Muscle of arm (tissue), 1 donor: ENCODE measurements at regions not wholly inside any gene's neighbourhood (a gene's known extent, or its start where the extent isn't known, plus 50 kb on each side); places are given as distances from the start of the nearest gene placed in this dataset.
"Not testable (repeated sequence)": the region's sequence is repeated elsewhere in the genome, so short reads cannot be mapped to it uniquely, and the experiment has no call there.

Source experiments
- DNase-seq: peaks from one replicate; pipeline ENCODE4 v3.0.0-alpha.2; 2013

DNA sequence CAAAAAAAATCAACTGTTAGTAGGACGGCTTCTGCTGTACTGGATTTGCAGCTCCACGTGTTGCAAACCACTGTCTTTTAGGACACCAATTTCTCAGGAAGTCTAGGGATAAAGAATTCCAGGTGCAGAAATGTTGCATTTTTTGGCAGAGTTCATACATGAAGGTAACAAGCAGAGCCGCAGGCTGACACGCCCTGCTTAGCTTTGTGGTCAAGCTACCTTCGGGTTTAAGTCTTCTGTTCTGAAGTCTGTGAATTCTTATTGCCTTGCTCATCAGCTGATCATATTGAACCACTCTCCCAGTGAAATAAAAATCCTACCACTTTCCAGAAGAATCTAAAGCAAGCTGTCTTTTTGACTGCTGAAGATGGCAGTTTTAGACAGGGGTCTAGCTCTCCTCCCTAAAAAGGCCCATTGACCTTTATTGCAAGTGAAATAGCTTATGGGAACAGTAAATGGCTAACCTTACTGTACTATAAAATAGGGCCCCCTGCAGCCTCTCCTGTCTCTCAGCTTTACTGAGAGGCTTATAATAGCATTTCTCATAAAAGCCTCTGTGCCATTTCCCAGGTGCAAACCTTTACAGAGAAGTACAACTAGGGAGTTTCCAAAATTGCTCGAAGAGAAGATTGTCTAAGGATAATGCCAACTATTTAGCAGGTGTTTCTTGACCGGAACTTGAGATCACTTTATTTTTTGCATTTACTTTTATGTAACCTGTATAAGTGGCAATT lies 262.2 kb upstream of the IL12A start:
- DNase-seq, result no peak

DNA sequence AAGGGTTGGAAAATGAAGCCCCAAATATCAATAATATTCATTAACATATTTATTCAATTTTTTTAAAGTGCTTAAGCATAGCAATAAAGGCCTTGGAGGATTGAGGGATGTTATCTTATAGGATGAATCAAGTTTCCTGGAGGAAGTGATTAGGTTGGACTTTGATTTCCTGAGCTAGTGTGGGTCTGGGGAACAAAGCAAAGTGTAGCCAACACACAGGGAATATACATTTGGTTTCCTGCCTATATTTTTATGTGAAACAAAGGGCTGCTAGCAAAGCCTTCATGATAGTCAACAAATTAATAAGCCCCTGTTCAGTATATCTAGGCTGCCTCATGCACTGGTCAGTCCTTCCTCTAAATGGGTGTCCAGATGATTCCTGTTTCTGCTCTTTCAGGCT lies 261.1 kb upstream of the IL12A start:
- DNase-seq, result no peak

DNA sequence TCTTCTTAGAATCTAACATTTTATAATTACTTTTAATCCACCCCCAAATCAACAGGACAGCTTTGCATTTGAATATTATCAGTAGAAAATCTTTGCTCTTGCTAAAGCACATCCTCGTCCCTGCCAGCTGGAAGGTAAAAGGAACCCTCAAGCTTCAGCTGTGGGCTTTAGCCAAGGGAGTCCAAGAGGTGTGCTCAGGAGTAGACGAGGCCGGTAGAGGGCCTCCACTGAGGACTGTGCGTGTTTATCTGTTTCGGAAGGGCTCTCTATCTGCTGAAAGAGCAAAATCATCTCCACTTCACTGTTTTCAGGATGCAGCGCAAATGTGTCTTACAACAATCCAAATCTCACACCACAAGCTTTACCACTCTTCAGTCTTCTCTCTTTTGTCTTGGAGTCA lies 257.4 kb upstream of the IL12A start:
- DNase-seq, result no peak

DNA sequence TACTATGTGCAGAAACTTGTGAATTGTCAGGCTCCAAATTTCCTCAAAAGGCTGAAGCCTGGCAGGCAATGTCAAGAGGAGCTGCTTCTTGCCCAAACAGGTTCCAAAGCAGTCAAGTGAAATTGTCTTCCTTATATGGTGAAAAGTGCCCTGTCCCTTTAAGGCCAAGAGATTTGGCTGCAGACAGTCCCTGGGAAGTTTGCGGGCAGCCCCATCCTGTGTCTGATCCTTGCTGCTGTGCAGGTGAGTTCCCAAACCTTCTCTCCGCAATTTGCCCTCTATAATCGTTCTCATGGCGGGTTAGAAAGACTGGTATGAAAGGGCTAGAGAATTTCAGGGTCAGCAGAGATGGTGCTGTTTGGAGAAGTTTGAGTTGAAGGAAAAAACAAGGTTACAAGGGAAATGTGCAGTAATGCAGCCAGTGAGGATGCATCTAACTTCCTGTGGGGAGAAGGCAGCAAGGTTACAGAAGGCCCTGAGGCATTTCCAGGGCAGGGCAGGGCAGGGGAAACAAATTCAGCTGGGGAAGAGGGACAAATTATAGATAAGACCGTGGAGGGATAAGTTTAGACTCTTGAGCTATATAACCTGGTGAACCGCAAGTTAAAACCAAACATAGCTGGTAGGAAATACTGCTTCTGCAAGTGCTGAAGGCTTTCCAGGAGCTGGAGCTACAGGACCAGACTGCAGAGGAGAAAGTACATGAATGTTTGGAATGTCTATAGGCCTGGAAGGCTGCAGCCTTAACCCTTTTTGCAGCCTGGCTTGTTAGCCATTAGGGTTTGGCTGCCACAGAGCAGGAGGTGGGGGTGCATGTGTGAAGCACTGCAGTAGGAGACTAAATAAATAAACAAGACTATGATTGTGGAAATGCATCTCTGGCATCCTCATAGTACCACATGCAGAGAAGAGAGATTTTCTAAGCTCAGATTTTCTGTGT lies 256.2 kb upstream of the IL12A start:
- no peak for DNase-seq

DNA sequence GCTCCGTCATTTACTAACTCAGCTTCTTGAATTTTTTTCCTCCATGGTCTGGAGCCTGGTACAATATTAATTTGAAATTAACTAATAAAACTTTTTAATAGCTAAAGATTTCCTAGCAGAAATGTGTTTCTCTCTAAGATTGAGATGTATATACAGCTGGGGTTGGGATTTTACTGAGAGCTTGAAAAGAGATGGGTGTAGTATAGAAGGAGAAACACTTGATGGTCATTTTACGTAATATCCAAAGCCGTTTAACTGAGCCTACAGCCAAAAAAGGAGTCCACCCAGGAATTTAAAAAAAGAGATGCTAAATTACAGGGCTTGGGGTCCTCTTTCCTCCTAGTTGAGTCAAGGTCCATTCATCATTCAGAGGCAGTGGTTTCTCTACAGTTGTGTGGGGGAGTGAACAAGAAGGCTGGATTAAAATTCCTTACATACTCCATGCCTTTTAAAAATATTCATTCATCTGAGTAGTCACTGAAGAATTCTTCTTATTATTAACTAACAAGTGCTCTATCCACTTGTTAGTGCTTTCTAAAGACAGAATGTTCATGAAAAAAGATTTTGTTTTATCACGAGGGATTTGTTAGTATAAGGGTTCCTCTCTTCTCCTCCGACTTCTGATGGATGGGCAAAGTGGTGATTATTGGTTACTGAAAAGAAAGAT lies 255.3 kb upstream of the IL12A start:
- DNase-seq, result no peak

DNA sequence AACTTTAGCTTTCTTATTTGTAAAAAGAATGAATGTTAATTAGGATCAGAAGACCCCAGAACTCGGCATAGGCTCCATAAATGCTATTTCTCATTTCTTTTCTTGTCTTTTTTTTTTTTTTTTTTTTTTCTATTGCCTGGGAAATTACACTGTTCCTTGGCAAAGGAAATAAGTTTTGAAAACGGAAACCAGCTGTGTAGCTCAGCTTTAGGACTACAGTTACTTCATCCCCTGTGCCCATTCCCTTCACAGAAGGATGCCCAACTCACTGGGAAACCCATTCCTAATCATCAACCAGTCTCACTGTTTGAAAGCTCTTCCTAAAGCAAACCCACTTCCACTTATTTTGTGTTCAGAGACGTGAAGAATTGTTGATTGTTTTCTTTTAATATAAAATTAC lies 254.0 kb upstream of the IL12A start:
- no peak for DNase-seq

DNA sequence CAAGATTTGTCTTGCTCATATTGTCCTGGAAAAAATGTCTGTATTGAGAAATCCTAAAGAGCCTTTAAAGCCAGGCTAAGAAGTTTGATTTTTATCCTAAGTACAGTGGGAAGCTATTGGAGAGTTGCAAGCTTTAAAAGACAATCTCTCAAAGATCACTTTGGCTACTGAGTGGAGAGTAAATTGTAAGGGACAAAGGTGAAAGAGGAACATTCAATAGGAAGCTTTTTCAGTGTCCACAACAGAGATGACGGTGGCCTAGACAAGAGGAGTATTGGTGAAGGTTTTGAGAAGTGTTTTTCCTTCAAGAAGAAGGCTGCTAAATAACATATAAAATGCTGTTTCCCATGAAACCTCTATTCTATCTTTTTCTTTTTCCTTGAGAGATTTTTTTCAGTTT lies 249.5 kb upstream of the IL12A start:
- no peak for DNase-seq

DNA sequence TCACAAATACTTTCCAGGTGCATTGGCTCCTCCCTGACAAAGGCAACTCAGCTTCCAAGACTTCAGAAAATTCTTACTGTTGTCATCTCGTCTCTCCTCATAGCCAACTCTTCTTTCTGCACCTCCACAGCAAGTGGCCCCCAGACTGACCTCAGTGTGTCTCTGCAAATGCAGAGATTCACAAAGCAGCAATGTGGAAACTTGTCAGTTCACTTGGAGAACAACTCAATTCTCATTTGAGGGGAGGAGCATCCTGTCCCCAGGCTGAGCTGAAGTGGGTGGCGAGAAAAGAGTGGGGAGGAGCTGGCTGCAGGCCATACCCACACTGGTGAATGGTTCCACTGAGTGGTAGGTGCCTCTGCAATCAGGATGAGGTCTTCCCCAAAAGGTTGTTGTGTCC lies 248.7 kb upstream of the IL12A start:
- DNase-seq, result no peak

DNA sequence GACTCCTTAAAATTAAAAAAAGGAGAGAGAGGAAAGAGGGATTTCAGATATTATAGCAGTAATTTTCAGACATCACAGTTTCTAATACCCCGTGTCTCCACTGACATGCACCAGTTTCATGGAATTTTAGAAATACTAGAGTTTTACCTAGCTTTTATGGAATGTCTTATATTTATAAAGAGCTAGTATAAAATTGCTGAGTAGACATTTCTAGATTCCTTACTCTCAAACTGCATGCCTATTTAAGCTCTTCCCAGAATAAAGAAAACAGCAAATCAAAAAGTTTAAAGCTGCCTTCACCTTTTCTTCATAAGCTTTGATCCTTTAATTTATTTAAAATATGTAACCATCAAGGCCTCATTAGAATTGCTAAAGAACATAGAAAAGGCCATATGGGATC lies 247.4 kb upstream of the IL12A start:
- no peak for DNase-seq

DNA sequence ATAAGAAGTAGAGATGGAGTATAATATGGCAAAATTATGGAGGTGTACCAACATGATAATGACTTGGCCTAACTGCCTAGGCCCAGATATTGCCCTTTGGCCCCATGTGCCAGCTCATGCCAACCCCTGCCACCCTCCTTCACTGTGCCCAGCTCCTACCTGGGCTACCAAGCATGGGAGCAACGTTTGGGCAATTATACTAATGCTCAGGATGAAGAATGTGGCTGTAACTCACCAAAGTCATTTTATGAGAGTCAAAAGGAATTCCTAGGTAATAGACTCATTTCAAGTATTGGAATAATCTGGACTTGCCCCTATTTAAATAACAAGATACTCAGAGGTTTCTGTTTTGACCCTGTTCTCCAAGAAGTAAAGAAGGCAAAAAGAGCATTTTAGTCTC lies 240.2 kb upstream of the IL12A start:
- no peak for DNase-seq

DNA sequence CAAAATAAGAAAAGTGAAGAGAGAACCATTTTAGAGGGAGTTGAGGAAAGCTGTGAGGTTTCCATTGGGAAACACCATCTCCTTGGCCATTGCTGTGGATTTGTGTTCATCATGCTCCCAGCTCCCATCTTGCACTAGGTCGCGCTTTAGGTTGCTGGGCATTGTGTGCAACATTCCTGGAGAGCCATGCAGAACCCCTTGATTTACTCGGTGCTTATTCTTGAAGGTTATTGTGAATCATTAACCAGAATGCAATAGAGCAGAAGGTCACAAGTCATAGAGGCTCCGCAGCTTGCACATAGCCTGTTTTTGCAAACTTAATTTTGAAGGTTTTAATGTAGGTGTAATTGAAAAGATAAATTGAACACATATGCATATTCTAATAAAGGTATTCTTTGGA lies 239.2 kb upstream of the IL12A start:
- no peak for DNase-seq

DNA sequence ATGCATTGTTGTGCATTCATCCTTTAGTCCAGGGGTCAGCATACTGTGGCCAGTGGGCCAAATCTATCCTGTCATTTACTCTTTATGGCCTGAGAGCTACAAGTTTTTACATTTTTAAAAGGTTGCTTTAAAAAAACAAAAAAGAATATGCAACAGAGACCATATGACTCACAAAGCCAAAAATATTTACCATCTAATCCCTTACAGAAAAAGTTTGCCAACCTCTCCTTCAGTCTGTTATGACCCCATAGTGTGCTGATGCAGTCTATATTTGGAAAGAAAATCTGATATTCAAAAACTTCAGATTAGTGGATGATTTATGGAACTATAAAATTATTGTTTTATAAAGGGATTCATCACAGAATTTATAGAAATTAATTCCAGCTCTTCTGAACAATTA lies 237.5 kb upstream of the IL12A start:
- no peak for DNase-seq

DNA sequence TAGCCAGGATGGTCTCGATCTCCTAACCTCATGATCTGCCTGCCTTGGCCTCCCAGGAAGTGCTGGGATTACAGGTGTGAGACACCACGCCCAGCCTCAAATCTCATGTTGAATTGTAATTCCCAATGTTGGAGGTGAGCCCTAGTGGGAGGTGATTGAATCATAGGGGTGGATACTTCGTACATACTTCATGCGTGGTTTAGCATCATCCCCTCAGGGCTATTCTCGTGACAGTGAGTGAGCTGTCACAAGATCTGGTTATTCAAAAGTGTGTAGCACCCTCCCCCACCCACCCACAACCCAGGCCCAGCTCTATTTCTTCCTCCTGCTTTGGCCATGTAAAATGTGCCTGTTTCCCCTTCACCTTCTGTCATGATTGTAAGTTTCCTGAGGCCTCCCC lies 236.9 kb upstream of the IL12A start:
- DNase-seq, result no peak

DNA sequence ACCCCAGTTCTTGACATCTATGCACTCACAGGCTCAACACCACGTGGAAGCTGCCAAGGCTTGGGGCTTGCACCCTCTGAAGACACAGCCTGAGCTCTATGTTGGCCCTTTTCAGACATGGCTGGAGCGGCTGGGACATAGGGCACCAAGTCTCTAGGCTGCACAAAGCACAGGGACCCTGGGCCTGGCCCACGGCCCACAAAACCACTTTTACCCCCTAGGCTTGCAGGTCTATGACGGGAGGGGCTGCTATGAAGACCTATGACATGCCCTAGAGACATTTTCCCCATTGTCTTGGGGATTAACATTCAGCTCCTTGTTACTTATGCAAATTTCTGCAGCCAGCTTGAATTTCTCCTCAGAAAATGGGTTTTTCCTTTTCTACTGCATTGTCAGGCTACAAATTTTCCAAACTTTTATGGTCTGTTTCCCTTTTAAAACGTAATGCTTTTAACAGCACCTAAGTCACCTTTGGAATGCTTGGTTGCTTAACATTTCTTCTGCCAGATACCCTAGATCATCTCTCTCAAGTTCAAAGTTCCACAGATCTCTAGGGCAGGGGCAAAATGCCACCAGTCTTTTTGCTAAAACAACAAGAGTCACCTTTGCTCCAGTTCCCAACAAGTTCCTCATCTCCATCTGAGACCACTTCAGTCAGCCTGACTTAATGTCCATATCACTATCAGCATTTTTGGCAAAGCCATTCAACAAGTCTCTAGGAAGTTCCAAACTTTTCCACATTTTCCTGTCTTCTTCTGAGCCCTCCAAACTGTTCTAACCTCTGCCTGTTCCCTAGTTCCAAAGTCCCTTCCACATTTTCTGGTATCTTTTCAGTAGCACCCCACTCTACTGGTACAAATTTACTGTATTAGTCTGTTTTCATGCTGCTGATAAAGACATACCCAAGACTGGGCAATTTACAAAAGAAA lies 232.1 kb upstream of the IL12A start:
- not testable (repeated sequence) for DNase-seq

DNA sequence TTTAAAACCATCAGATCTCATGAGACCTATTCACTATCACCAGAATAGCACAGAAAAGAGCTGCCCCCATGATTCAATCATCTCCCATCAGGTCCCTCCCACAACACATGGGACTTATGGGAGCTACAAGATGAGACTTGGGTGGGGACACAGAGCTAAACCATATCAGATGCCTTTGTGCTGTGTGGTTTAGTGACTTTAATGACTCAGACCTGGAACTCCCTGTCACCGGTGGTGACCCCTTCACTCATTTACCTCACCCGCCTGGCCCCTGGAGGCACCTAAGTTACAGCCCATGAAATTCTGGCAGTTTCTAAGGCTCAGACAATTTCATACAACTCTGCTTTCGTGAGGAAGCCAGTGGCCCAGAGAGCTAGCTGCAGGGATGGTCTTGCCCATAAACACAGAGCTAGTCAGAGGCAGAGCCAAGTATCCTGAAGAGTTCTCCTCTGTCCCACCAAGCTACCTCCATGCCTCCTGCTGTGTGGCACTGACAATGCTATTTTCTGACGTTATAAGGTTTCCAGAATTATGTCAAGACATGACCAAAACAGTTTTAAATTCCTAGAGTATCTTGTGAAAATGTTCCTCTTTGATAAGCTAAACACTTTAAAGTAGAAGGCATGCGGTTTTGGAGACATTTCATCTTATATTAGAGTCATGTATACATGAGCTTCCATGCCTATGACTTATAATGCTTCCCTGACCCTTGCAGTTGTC lies 231.1 kb upstream of the IL12A start:
- no peak for DNase-seq

DNA sequence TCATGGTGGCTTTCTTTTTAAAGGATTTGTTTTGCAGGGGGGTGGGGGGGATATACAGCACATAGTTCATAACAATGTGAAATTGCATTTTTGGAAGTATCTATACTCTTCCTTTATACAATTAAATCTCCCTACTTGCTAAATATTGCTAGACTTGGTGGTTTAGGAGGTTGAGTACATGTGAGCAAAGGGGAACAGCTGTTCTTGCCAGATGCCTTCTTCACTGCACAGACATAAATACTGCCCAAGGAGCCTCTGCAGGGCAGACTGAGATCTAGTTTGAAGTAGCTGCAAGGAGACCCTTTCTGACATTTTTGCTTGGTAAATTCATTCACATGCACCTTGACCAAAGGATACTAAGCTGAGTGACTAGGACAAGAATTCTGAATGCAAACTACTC lies 228.6 kb upstream of the IL12A start:
- DNase-seq, result no peak

DNA sequence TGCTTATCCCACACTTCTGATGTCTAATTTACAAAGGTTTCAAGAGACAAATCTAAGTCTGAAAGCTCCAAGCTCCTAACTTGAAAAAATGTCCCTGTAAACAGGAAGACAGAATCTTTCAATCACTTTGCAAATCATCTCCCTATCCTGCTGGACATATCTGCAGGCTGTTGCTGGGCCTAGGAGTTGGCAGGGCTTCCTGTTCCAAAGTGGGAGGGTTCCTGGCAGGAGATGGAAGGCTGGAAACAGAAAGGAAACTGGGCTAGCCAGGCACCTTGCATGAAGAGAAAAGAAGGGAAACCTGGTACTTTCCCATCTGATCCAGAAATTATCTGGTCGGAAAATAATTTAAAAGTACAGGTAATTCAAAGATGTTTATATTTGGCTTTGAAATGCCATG lies 227.3 kb upstream of the IL12A start:
- no peak for DNase-seq

DNA sequence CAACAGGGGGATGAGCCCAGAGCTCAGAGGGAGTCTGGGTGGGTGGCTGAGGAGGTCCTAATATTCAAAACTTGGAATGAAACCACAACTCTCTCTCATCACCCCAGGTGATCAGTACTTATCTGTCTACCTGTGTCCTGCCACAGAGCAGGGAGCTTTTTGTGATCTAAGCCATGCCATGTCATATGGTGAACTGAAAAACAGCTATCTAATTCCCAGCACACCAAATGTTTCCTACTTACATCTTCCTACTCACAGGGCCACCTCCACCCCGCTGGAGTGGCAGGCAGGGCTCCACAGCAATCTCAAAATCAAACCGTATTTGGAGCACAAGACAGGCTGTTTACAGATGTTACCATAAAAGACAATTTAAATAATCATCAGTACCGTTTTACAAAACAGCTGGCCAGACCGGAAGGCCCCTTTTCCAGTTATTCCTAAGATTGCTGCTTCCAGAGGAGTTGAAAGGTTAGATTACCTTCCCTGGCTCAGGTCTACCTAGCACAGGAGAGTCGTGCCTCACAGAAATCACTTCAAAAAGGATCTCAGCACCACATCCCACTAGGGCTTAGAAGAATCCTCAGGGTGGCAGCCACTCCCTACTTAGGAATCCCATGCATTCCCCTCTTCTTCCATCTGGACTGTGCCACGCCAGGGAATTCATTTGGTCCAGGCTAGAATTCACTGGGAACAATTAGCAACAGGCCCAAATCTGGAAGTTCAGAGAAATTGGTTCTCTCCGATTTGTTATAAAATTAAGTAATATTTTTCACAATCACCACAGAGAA lies 226.6 kb upstream of the IL12A start:
- DNase-seq, result no peak

DNA sequence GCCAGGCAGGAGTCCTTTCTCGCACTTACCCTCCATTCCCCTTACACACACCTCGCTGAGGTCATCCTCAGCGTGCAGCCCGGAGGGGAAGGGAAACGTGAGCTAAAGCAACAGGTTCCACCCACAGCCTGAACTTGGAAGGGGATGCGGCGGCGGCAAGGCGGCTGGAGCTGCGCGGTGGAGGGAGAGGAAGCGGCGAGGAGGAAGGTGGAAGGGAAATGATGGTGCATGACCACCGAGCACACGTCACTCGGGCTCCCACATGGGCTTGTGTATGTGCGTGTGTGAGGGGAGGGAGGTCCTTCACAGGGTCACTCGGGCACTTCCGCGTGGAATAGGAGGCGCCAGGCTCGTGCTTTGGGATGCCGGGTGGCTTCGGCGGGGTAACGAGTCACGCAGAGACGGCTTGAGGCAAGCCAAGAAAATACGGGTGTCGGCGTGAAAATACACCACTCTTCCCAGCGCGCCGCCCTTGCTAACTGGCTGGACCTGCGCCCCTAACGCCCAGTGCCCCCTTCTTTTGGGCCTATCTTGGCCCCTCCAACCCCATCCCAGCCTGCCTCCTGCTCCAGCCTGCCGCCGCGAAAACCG lies 225.5 kb upstream of the IL12A start:
- peak; percentile 56 for DNase-seq
